Pulmonary artery endothelial cell (primary cell): ENCODE measurements at regions not wholly inside any gene's neighbourhood (a gene's known extent, or its start where the extent isn't known, plus 50 kb on each side); places are given as distances from the start of the nearest gene placed in this dataset.
"Not testable (repeated sequence)": the region's sequence is repeated elsewhere in the genome, so short reads cannot be mapped to it uniquely, and the experiment has no call there.

Experiments used
- DNase-seq: peaks from one replicate; pipeline ENCODE4 v3.0.0-alpha.2; 2011; ENCODE audit warnings: low read depth, low spot score

DNA sequence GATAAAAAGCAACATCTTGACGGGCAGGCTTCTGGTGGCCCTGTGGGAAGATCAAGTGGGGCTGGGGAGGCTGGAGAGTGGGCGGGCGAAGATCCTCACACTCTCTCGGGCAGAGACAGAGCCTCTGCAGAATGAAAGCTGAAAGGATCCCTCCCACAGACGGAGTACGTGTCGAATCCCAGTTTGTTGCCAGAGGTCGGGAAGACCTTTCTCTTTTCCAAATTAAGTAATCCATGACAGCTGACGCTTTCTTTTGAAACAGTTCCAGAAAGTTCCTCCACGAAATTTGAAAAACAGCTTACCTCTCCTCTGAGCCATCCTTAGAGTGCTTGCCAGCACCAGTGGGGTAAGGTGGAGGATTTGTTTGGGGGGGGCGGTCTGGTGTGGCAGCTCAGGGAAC is 155.6 kb upstream of the SMLR1 start:
- DNase-seq = no peak

DNA sequence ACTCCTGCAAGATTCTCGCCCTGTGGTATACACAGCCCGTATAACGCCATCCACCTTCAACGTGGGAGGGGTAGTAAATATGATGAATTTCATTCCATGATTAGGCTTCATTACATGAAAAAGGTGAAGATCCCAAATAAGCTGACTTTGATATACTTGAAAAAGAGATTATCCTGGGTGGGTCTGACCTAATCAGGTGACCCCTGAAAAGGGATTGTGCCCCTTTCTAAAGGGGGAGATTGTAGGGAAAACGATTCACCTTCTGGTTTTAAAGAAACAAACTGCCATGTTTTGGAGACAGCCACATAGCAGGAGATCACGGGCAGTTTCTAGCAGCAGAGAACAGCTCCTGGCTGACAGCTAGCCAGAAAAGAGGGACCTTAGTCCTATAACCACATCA is 155.1 kb upstream of the SMLR1 start:
- no peak for DNase-seq

DNA sequence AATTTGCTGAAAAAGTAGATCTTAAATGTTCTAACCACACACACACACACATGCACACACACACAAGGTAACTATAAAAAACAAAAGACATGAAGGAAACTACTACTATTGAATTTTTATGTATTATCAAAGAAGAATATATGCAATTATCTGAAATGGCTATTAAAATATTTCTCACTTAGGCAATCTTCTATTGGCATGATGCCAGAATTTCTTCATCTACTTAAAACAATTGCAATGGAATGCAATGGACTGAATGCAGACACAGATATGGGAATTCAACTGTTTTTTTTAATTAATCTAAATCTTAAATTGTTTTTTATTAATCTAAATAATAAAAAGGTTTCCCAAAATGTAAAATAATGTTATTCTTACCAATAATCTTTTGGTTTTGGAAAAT is 152.6 kb upstream of the SMLR1 start:
- peak; percentile 10 for DNase-seq

DNA sequence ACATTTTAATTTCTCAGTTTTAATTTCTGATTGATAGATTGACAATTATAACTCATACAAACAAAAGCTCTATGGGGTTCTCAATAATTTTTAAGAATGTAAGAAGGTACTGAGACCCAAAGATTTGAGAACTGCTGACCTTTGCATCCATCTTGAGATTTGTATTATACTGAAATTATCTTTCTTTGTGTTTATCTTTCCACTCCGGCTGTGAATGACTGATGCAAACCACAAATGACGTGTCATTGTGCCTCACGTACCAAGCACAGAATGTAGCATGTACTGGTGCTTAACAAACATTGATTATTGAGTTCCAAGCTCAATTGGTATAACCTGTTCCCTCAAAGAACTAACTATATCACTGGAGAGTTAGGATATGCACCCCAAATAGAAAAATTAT is 152.1 kb upstream of the SMLR1 start:
- no peak for DNase-seq

DNA sequence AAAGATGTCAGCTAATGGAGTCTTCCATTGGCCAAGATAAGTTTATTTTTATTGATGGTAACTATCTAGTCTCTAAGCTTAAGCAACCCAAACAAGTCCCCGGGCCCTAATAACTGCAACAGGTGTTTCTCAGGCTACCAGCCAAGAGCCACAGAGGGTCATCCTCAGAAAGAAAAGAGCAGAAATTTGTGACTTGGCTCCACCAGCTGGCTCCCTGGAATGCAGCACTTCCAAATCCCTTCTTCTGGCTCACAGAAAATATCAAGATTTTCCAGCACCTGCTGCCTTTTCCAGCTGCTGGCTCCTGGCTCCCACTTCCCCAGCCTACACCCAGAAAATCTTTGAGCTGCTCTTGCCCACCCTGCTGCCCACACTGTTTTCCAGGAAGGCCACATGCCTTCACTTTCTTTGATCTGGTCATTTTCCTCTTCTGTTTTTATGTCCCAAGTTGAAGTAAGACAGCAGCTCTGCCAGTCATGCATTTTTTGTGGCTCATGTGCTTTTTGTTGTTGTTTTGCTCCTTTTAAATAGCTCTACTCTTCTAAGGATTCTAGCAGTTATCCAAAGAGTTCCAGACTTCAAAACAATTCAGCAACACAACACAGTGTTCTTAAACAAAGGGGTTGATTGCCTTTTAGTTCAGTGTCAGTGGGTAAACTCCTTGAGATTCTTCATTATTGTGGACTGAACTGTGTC is 151.0 kb upstream of the SMLR1 start:
- DNase-seq = no peak

DNA sequence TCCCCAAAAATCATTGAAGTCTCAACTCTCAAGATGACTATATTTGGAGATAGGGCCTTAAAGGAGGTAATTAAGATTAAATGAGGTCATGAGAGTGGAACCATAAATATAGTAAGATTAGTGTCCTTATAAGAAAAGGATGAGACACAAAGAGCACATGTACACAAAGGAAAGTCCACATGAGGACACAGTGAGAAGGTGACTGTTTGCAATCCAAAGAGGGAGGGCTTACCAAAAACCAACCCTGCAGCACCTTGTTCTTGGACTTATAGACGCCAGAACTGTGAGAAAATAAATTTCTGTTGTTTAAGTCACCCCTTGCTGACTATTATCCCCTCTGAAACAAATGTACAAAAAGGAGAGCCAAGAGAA is 150.4 kb upstream of the SMLR1 start:
- no peak for DNase-seq

DNA sequence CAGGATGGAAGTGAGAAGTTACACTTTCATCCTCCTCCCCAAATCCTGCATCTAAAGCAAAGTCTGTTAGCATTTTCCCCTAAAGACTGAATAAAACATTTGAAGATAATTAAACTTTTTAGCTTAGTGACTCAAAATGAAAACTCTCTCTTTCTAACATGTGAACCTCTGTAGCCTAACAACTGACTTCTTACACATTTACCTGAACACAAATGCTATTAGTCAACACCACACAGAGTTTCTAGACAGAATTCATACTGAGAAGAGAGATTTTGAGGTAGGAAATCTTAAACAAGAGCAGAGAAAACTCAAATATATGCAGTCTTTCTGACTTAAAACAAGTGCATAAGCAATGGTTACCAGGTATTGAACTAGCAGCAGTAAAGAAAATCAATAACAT is 149.9 kb upstream of the SMLR1 start:
- no peak for DNase-seq

DNA sequence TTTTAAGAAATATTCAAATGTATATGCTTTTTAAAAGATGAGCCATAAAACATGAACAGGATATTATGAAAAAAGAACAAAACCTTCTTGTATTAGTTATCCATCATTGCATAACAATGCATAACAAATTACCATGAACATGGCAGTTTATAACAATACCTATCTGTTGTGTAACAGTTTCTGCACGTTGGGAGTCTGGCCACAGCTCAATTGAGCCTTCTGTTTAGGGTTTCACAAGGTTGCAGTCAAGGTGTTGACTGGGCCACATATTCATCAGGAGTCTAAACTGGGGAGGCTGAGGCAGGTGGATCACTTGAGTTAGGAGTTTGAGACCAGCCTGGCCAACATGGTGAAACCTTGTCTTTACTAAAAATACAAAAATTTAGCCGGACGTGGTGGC is 149.4 kb upstream of the SMLR1 start:
- DNase-seq = no peak

DNA sequence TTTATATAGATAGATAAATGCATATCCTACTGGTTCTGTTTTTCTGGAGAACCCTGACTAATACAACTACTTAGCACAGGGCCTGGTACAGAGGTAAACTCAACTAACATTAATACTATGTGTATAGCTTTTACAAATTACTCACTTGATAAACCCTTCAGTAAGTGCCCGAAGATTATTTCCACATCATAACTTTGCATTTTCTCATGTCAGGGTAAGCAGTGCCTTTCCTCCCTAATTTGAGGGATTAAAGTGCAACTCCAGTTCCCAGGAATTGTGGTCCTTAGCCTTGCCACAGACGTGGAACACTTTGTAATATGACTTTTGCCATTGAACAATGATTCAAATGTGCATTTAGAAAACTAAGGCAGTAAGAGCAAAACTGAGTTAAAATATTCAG is 147.5 kb upstream of the SMLR1 start:
- DNase-seq = no peak

DNA sequence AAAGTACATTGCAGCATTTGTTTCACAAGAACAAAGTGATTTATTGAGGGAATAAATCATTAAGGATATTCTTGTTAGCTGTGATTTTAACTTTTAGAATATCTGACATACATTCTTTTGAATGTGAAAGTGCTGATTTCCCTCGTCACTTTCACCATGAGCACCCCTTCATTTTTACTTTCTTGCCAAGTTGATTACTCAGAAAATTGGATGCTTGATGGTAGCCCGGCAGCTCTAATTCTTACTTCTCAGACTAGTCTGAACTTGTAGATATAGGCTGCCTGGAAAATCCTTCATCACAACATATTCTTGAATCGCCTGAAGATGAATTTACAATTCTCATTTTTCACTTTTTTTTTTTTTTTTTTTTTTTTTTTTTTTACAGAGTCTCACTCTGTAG is 147.1 kb upstream of the SMLR1 start:
- no peak for DNase-seq

DNA sequence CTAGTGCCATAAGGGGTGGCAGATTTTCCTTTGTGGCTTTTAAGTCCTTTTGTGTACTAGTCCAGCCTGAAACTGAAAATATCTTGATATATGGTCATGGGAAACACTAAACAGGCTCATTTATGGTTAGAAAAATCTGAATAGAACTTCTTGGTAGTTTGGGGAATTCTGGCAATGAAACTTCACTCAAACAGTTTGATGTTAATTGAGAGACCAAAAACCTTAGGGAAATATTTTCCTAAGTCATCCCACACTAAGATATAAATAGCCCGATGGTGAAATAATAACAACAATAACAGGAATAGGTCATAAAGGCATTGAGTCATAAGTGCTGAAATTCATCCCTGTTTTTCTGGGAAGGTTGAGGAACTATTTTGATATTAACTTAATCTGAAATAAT is 146.2 kb upstream of the SMLR1 start:
- DNase-seq = peak; percentile 19

DNA sequence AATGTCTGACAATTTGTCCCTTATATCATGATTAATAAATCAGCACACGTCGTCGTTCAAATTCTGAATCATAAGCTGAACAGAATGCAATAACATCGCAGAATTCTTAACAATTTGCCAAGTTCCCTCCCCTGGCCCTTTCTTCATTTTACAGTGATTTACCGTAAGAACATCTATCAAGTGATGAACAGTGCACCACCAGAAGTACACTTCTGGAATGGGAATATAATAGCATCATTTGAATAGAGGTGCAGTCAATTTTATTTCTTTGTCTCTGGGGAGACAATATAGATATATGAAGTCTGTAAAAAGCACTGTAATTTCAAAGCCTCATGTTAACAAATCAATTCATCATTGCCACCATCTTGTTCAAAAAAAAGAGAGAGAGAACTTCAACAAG is 145.1 kb upstream of the SMLR1 start:
- no peak for DNase-seq

DNA sequence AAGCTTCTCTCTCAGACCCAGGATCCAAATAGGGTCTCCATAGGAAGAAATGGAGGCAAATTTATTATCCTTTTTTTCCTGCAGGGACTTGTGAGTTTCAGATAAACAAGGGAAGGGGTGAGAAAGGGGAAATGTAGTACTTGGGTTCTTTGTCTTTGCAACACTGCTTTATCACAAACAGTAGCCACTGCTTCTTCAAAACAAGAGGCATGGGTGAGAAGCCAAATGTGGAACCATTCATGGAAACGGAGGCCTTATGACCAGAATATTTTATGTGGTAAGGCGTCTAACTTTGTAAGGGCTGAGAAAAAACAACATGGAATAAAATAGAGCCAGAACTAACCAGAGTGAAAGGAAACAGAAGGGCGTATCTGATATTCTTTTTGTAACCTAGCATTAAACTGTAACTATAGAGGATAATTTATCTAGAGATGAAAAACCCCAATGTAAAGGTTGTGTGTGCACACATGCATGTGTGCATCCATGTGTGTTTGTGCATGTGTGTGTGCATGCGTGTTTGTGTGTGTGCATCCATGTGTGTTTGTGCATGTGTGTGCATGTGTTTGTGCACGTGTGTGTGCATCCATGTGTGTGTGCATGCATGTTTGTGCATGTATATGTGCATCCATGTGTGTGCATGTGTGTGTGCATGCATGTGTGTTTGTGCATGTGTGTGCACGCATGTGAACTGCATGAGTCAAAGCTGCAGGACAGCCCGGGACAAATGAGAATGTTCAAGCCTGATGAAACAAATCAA is 143.3 kb upstream of the SMLR1 start:
- no peak for DNase-seq

DNA sequence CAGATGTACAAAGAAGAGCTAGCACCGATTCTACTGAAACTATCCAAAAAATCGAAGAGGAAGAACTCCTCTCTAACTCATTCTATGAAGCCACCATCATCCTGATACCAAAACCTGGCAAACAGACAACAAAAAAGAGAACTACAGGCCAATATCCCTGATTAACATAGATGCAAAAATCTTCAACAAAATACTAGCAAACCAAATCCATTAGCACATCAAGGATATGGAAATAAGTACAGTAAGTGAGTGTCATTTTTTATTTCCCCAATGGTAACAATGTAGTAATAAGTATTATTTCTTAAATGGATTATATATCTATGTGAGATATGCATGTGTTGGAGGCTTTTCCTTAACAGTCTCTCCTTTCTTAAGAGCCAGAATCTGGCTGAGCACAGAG is 134.5 kb upstream of the SMLR1 start:
- DNase-seq = no peak

DNA sequence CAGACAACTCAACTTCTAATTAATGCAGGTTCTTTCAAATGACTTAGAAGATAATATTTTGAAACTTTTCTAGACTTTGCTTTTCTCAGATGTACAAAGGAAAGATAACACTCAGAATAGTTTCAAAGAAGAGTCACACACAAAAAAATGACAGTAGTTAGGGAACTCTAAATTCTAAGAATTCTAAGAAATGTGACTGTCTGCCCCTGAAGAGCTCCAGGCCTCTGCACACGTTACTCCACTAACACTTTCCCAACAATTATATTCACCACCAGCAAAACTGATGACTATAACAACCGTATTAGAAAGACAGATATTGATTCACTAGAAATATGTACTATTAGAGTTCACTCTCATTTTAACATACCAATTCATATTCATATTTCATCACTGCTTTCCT is 133.3 kb upstream of the SMLR1 start:
- DNase-seq = no peak

DNA sequence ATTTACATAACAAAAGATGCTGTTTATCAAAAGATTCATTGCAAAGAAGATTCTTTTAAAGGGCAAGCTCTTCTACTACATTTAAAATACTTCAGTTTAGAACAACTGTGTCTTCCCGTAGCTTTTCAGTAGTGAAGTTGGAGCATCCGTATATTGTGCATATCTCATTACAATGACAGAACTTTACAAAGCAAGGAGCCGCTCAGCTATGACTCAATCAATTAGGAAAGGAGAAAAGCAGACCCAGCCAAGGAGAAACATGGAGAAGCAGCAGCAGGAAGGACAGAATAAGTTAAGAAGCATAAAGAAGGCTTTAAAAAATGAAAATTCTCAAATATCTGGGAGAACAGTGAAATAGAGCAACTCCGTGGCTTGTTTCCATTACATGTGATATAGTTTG is 132.6 kb upstream of the SMLR1 start:
- no peak for DNase-seq

DNA sequence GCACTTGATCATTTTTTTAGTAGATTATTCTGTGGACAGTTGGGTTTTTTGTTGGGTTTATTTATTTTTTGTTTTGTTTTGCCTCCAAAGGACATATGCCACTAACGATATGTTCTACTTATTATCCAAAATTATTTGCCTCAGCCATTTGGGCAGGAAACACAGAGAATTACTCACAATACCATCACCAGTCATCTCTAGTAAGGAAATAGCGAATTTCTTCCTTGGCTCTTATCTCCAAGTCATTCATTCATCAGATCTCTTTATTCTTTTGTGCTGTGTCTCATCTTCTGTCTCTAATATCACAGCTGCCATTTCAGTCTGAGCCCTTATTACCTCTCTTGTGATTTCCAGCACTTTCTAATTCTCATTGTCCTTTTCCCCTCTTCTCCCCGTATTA is 130.4 kb upstream of the SMLR1 start:
- DNase-seq = no peak

DNA sequence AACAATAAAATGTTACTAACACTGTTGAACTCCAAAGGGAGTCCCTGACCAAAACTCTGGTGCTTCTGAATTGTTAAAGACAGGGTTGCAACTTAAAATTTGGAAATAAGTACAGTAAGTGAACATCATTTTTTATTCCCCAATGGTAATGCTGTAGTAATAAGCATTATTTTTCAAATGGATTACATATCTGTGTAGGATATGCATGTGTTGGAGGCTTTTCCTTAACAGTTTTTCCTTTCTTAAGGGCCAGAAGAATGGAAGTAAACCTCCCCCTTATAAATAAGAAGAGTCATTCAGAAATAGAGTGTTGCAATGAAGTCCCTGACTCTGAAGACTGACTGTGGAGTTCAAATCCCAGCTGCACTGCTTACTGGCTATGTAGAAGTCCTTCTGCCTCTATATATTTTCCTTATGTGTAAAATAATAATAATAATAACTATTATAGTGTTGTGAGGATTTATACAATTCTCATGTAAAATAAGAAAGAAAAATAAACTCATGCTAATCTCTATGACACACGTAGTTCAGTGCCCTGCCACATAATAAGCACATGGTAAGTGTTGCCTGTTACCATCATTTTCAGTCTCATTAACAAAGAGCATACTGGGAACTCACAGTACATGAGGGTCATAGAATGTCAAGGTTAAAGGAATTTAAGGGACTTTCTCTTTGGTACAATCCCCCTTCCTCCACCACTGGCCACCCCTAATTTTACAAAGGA is 129.8 kb upstream of the SMLR1 start:
- DNase-seq = no peak

DNA sequence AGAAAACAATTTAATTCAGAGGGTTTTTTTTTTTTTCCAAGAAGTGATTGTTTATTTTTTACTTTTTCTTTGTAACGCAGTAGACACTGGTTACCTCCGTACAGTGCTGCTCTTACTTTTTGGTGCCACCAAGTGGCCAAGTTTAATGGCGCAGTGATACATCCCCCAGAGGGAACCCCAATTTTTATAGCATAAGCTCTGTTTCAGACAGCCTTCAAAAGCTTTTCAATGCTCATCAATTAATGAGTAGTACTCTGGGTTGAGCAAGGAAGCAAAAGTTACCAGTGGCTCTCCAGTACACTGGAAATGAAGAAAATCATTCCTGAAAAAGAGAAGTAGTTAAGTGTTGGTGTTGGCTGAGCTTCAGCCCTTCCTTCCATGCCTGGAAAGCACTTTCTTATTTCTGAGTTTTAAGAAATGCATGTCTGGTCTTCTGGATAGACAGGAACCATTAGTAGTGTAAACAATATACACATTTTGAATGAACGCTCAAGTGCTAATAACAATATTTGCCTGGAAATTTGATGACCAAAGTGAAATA is 129.1 kb upstream of the SMLR1 start:
- peak; percentile 7 for DNase-seq

DNA sequence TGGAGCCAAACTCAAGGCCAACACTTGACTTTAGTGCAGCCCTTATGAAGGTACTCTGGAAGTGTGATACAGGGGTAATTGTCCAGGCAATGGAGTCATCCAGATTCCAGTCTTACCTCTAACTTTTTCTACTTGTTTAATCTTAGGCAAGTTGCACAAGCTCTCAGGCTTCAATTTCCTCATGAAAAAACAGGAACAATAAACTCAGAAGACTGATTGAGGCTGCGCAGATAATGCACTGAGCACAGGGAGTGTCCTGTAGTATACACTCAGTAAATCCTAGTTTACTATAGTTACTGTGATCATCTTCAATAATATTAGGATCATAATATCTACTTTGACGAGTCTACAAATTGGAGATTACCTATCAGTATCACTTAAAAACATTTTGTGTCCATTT is 127.5 kb upstream of the SMLR1 start:
- DNase-seq = no peak

DNA sequence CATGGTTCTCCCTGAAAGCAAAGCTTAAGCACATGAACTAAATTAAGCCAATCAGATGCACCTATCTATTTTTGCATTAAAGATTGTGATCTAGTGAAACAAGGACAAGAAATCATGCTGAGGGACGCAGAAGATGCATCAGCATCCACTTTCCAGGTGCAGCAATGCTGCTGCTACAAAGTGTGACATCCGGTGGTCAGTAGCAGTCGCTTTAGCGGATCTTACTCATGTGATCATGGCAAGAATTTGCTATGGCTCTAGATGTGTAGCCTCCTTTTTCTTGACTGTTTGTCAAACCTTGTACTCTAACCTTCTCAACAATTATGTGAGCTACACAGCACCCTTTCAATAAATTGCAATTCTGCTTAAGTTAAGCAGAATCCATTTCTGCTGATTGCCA is 126.8 kb upstream of the SMLR1 start:
- DNase-seq = no peak

DNA sequence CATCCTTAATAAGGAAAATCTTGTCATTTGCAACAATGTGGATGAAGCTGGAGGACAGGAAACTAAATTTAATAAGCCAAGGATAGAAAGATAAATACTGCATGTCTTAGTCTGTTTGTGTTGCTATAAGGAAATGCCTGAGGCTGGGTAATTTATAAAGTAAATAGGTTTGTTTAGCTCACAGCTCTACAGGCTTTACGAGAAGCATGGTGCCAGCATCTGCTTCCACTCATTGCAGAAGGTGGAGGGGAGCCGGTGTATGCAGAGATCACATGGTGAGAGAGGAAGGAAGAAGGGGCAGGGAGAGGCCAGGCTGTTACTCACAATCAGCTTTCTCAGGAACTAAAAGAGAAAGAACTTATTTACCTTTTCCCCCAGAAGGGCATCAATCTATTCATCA is 118.9 kb upstream of the SMLR1 start:
- peak; percentile 10 for DNase-seq

DNA sequence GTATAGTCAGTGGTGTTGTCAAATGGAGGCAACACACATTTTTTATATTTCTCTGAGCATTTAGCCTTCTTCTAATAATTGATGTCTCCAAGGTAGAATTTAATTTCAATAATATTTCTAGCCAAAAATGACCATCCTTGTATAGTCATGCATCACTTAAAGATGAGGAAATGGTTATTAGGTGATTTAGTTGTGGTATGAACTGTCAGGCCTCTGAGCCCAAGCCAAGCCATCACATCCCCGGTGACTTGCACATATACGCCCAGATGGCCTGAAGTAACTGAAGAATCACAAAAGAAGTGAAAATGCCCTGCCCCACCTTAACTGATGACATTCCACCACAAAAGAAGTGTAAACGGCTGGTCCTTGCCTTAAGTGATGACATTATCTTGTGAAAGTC is 115.6 kb upstream of the SMLR1 start:
- not testable (repeated sequence) for DNase-seq
